ENCODE measurements at regions not wholly inside any gene's neighbourhood (a gene's known extent, or its start where the extent isn't known, plus 50 kb on each side); places are given as distances from the start of the nearest gene placed in this dataset.

DNA sequence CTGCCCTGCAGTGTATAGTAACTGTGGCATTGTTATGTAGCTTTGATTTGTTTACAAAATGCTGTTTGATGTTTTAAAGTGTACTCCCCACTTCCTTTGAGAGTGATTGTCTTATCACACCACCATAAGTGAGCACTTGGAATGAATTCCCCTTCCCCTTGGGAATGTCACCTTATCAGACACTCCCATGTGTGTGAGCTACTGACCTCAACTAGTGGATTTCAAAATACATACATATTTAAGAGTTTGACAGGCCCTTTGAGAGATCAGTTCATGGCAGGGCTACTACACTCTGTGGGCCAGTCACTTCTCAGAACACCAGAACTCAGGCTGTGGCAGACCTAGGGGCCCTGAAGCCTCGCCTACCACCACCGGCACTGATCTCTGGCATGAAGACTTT, 547.6 kb downstream of the NR2F2 start:
- dilution Hi-C loops (cut with MboI; ENCODE audit: extremely low pct_ligation_motif_present, low sequenced_read_pairs) = no loop called here
- Histone ChIP-seq H3K9ac (replicated peaks; ENCODE audit: extremely low read depth, insufficient read depth, low read length) (no peak overlapping the region), H3K4me3 (replicated peaks in 1 of 3; ENCODE audit: insufficient read depth in 1 of 3, low read depth in 1 of 3, low read length in 3 of 3) (no peak overlapping the region), H3K9me3 (replicated peaks; ENCODE audit: control insufficient read depth, insufficient read depth, low read length) (no peaks in the 10 kb centered on the region), H3K79me2 (ENCODE audit: control insufficient read depth, insufficient read depth, low read length) (no peaks in the 10 kb centered on the region), H3K27me3 (ENCODE audit: control insufficient read depth in 2 of 2, insufficient read depth in 2 of 2, low read length in 2 of 2) (no peaks in the 10 kb centered on the region), H3K4me2 (ENCODE audit: insufficient read depth, low read length) (no peak overlapping the region), H4K20me1 (replicated peaks; ENCODE audit: control insufficient read depth, extremely low read depth, insufficient read depth, low read length) (no peaks in the 10 kb centered on the region), H3K27ac (ENCODE audit: insufficient read depth, low read depth, low read length) (no peak overlapping the region), H3K36me3 (ENCODE audit: control insufficient read depth in 2 of 2, extremely low read depth in 1 of 2, insufficient read depth in 2 of 2, low read length in 2 of 2) (no peaks in the 10 kb centered on the region), H3K9me1 (replicated peaks; ENCODE audit: control insufficient read depth, extremely low read depth, insufficient read depth, low read length) (no peaks in the 10 kb centered on the region), H2AFZ (ENCODE audit: low read depth, low read length) (no peak overlapping the region), H3K4me1 (ENCODE audit: control insufficient read depth, extremely low read depth, insufficient read depth, low read length) (no peaks in the 10 kb centered on the region)
- BruUV-seq (replicated peaks) = no TSS peak
- DNase-seq (ENCODE audit: low read depth, low spot score) = no peak
- no peak for FAIRE-seq
- intact Hi-C loops (cut with micrococcal nuclease) = no loop called here
- POLR2A ChIA-PET = no interaction called here
- TF ChIP-seq GATA2 (IDR thresholded peaks at IDR 0.05; ENCODE audit: insufficient read depth, insufficient read length, low read depth, low read length) (no peak), EZH2 (IDR thresholded peaks at IDR 0.05; ENCODE audit: borderline replicate concordance, low read depth, low read length, severe bottlenecking) (no peak), JUN (IDR thresholded peaks at IDR 0.05; ENCODE audit: borderline replicate concordance, insufficient read depth, insufficient read length, low read depth) (no peak), POLR2AphosphoS5 (IDR thresholded peaks at IDR 0.05; ENCODE audit: insufficient read depth, low read depth, low read length) (no peak), MYC (IDR thresholded peaks at IDR 0.05; ENCODE audit: low read depth, low read length) (no peak), POLR2A (IDR thresholded peaks at IDR 0.05; ENCODE audit: low read depth, low read length) (no peak), FOS (IDR thresholded peaks at IDR 0.05; ENCODE audit: borderline replicate concordance, insufficient read depth, low read length) (no peak)
- TF ChIP-seq, protein P1, sequence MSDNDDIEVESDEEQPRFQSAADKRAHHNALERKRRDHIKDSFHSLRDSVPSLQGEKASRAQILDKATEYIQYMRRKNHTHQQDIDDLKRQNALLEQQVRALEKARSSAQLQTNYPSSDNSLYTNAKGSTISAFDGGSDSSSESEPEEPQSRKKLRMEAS (IDR thresholded peaks at IDR 0.05; ENCODE audit: insufficient read depth, insufficient read length) = no peak
- TF ChIP-seq, protein P2, sequence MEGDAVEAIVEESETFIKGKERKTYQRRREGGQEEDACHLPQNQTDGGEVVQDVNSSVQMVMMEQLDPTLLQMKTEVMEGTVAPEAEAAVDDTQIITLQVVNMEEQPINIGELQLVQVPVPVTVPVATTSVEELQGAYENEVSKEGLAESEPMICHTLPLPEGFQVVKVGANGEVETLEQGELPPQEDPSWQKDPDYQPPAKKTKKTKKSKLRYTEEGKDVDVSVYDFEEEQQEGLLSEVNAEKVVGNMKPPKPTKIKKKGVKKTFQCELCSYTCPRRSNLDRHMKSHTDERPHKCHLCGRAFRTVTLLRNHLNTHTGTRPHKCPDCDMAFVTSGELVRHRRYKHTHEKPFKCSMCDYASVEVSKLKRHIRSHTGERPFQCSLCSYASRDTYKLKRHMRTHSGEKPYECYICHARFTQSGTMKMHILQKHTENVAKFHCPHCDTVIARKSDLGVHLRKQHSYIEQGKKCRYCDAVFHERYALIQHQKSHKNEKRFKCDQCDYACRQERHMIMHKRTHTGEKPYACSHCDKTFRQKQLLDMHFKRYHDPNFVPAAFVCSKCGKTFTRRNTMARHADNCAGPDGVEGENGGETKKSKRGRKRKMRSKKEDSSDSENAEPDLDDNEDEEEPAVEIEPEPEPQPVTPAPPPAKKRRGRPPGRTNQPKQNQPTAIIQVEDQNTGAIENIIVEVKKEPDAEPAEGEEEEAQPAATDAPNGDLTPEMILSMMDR (IDR thresholded peaks at IDR 0.05; ENCODE audit: extremely low read depth in 1 of 2, insufficient read depth in 1 of 2, low read depth in 1 of 2, low read length in 2 of 2) = no peak
- CTCF ChIA-PET = interaction anchor here (1.1 to 1.7 kb wide), 2 partner anchors 10 to 15 kb away, joined by 3 to 5 read pairs; no protein-coding TSS in a partner anchor

Measured in endothelial cell of umbilical vein (primary cell).